K562 (cell line): ENCODE measurements at regions not wholly inside any gene's neighbourhood (a gene's known extent, or its start where the extent isn't known, plus 50 kb on each side); places are given as distances from the start of the nearest gene placed in this dataset.
A peak's percentile ranks its signal among the peaks of the same experiment; 100 is the strongest.

Experiments
- ATAC-seq: fragments of 200-7000 bp; cut with Tn5 transposase; 3 replicates; pipeline ENCODE4 v1.9.1; 2020; ENCODE audit warnings: moderate library complexity
- BruUV-seq: library from RNA; stranded (reverse); fragments of 400-500 nt; replicated peaks from 2 replicates; lab custom pipeline; 2021; lab: Mats Ljungman, UMichigan
- CTCF ChIA-PET: fragments of 300-600 bp; formaldehyde crosslinking; extraction: SDS; loops from one replicate; lab custom pipeline; 2021; ENCODE audit warnings: low intra/inter-chr PET ratio; lab: Yijun Ruan, JAX
- POLR2A ChIA-PET: fragments of 300-600, 350-650 bp; sonication (Branson Sonifier 250); formaldehyde crosslinking; extraction: SDS; loops from one replicate; lab custom pipeline; 2021; ENCODE audit warnings: antibody characterized with exemption, inconsistent platforms; lab: Yijun Ruan, JAX
- DNase-seq, 4 experiments: peaks; one replicate each; pipeline versions ENCODE4 v3.0.0 to v3.0.0-alpha.2; 2011 to 2018; ENCODE audit warnings: low spot score in 3 of 4, mixed read lengths in 3 of 4; ENCODE audit errors: extremely low read depth in 1 of 4
- FAIRE-seq: peaks from 2 replicates; lab custom pipeline; 2011; peaks lifted over from hg19 to GRCh38; lab: Jason Lieb, UNC
- H2AFZ ChIP-seq: 2 replicates; pipeline ENCODE4 v1.6.0; 2011; ENCODE audit warnings: low read depth, low read length, control low read depth, inconsistent platforms
- H3K27ac ChIP-seq: fragments of 200-600 bp; 3 replicates; pipeline ENCODE4 v1.8.0; 2011; ENCODE audit warnings: low read depth, mild to moderate bottlenecking, control low read depth, inconsistent platforms, low read length, moderate library complexity, mixed read lengths; ENCODE audit errors: extremely low read depth
- H3K27me3 ChIP-seq, 2 experiments: fragments of 300-600 bp in 1 of 2; 2 replicates in 1 of 2; 3 replicates in 1 of 2; pipeline versions ENCODE4 v1.6.0 to v1.8.0; 2011; ENCODE audit warnings: inconsistent platforms in 2 of 2, low read length in 2 of 2, mild to moderate bottlenecking in 1 of 2, mixed read lengths in 1 of 2, moderate library complexity in 1 of 2; ENCODE audit not compliant: control insufficient read depth in 2 of 2, insufficient read depth in 2 of 2
- H3K36me3 ChIP-seq: fragments of 300-600 bp; 3 replicates; pipeline ENCODE4 v1.8.0; 2011; ENCODE audit warnings: mild to moderate bottlenecking, low read length, inconsistent platforms; ENCODE audit not compliant: control insufficient read depth, insufficient read depth
- H3K4me1 ChIP-seq, 2 experiments: fragments of 200-600 bp in 1 of 2; replicated peaks in 1 of 2; 2 replicates in 1 of 2; 3 replicates in 1 of 2; pipeline versions ENCODE4 v1.5.1 to v1.8.0; 2011; ENCODE audit warnings: inconsistent platforms in 2 of 2, low read length in 2 of 2, mild to moderate bottlenecking in 1 of 2, mixed read lengths in 1 of 2, moderate library complexity in 1 of 2; ENCODE audit not compliant: control insufficient read depth in 2 of 2, insufficient read depth in 2 of 2
- H3K4me2 ChIP-seq: 2 replicates; pipeline ENCODE4 v1.6.1; 2011; ENCODE audit warnings: low read length, control low read depth, inconsistent platforms, mixed read lengths; ENCODE audit not compliant: insufficient read depth
- H3K4me3 ChIP-seq: fragments of 200-600 bp; sonication (generic), shearing (Covaris generic); 2 replicates; pipeline ENCODE4 v1.5.1; 2016; ENCODE audit warnings: control low read depth, inconsistent platforms
- H3K79me2 ChIP-seq: fragments of 200-600 bp; 3 replicates; pipeline ENCODE4 v1.8.0; 2011; ENCODE audit warnings: low read length, inconsistent platforms; ENCODE audit not compliant: control insufficient read depth, insufficient read depth
- H3K9ac ChIP-seq, 2 experiments: 2 replicates each; pipeline versions ENCODE4 v1.6.0 to v1.6.1; 2011; ENCODE audit warnings: low read depth in 2 of 2, low read length in 2 of 2, control low read depth in 1 of 2, inconsistent platforms in 1 of 2, mild to moderate bottlenecking in 1 of 2, mixed read lengths in 1 of 2; ENCODE audit not compliant: insufficient read depth in 1 of 2
- H3K9me1 ChIP-seq: one replicate; pipeline ENCODE4 v1.6.0; 2011; ENCODE audit warnings: inconsistent platforms, mild to moderate bottlenecking, low read length, moderate library complexity; ENCODE audit not compliant: control insufficient read depth, insufficient read depth
- H3K9me3 ChIP-seq: replicated peaks from 2 replicates; pipeline ENCODE4 v1.5.1; 2011; ENCODE audit warnings: low read depth, low read length, inconsistent platforms; ENCODE audit not compliant: control insufficient read depth, insufficient read depth
- H4K20me1 ChIP-seq: replicated peaks from 2 replicates; pipeline ENCODE4 v1.6.1; 2011; ENCODE audit warnings: low read length, inconsistent platforms, mixed read lengths; ENCODE audit not compliant: control insufficient read depth, insufficient read depth
- ELF4 ChIP-seq: fragments of 450-650 bp; formaldehyde crosslinking; IDR thresholded peaks from 2 replicates; pipeline ENCODE4 v1.4.0; 2022; ENCODE audit warnings: missing genetic modification characterization
- GTF2F1 ChIP-seq: IDR thresholded peaks from 2 replicates; pipeline ENCODE4 v1.6.1; 2011; ENCODE audit warnings: low read depth, low read length, improper control_type of control experiment
- JUN ChIP-seq, 2 experiments: sonication (generic) in 1 of 2; formaldehyde crosslinking in 1 of 2; IDR thresholded peaks; 2 replicates each; pipeline versions ENCODE4 v1.6.1 to v1.8.0; 2012 to 2022; ENCODE audit warnings: borderline replicate concordance in 2 of 2, mild to moderate bottlenecking in 2 of 2, improper control_type of control experiment in 1 of 2, low read depth in 1 of 2, low read length in 1 of 2, missing genetic modification reagents in 1 of 2
- NFIX ChIP-seq: fragments of 250-450 bp; sonication (Bioruptor Pico); IDR thresholded peaks from 2 replicates; pipeline ENCODE4 v1.4.0; 2020; ENCODE audit warnings: low read depth, mild to moderate bottlenecking, moderate library complexity
- NR2C1 ChIP-seq, 2 experiments: fragments of 450-650 bp; IDR thresholded peaks; 2 replicates each; pipeline ENCODE4 v1.6.1; 2017; ENCODE audit warnings: mild to moderate bottlenecking in 2 of 2, antibody characterized with exemption in 1 of 2, inconsistent platforms in 1 of 2, missing compliant biosample characterization in 1 of 2, missing genetic modification characterization in 1 of 2
- RNF2 ChIP-seq: sonication (generic); IDR thresholded peaks from 2 replicates; pipeline ENCODE4 v1.6.1; 2016
- WGBS: fragments of 100-300 bp; shearing (Covaris generic); methylation state at CpG from one replicate; pipeline ENCODE4 v1.1.6; 2016; ENCODE audit warnings: low coverage, mixed read lengths; ENCODE audit not compliant: insufficient coverage; ENCODE audit errors: missing lambda C conversion rate; 5-methylcytosine and 5-hydroxymethylcytosine counted together
- in situ Hi-C: fragments of 300-500 bp; cut with MboI; formaldehyde crosslinking; loops from 4 replicates; pipeline ENCODE4 v1.15.0; 2018; ENCODE audit warnings: inconsistent platforms, mixed read lengths
- intact Hi-C: fragments of 100-400 bp; cut with micrococcal nuclease; formaldehyde crosslinking; loops from 2 replicates; pipeline ENCODE4 v1.14.2; 2022
- TF ChIP-seq, protein P1 (sequence below): fragments of 450-650 bp; IDR thresholded peaks from 2 replicates; pipeline ENCODE4 v1.6.1; 2016
- TF ChIP-seq, protein P2 (sequence below), 3 experiments: IDR thresholded peaks in 2 of 3; conservative IDR thresholded peaks in 1 of 3; 2 replicates each; pipeline ENCODE4 v1.5.1; 2011 to 2012; ENCODE audit warnings: low read length in 3 of 3, mild to moderate bottlenecking in 3 of 3, control low read depth in 2 of 3, improper control_type of control experiment in 1 of 3, inconsistent platforms in 1 of 3, low read depth in 1 of 3, mixed read lengths in 1 of 3, moderate library complexity in 1 of 3; ENCODE audit not compliant: insufficient read depth in 2 of 3
- TF ChIP-seq, protein P3 (sequence below): fragments of 250-450 bp; sonication (Bioruptor Pico); IDR thresholded peaks from 2 replicates; pipeline ENCODE4 v1.4.0; 2020; ENCODE audit warnings: mild to moderate bottlenecking, moderate library complexity

DNA sequence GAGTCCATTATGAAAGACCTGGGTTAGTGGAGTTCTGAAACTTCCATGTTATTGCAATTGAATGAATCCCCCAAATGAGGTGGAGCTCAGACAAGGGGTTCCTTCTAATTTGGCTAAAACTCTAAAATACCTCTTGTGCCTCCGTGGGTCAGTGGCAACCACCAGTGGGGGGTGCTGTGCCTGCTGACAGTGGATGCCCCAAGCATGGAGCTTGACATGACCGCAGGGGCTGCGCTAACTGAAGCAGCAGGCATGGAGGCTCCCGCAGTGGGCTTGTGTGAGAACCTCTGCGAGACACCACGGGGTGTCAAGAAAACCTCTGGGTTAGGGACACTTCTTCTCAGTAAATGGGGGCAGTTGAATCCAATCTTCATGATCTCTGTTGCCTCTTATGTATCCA, 200.5 kb downstream of the DRD1 start:
- 0% methylated on average over 6 of the region's 6 CpGs for WGBS

More for the DNA sequence above, 200.5 kb downstream of the DRD1 start:
- POLR2A ChIA-PET: interaction anchor here (0.6 kb wide), 1 partner anchor 686 kb away, joined by 3 read pairs; no protein-coding TSS in a partner anchor
- H2AFZ ChIP-seq: no peak overlapping the region
- no peaks in the 10 kb centered on the region for H3K4me1 ChIP-seq
- H3K27ac ChIP-seq: no peak overlapping the region
- H3K79me2 ChIP-seq: no peaks in the 10 kb centered on the region
- BruUV-seq: no TSS peak
- H3K36me3 ChIP-seq: no peaks in the 10 kb centered on the region
- no peak; the same call in 2 of the 3 replicates for ATAC-seq
- no peak overlapping the region for H3K4me2 ChIP-seq
- H3K9ac ChIP-seq: no peak overlapping the region
- CTCF ChIA-PET: no interaction called here
- DNase-seq: no peak
- no peak overlapping the region for H3K4me3 ChIP-seq
- intact Hi-C loops (no loop called here), in situ Hi-C loops (no loop called here)
- H4K20me1 ChIP-seq: no peaks in the 10 kb centered on the region
- FAIRE-seq: no peak
- peaks cover 2 to 17% of the 10 kb centered on the region in 2 experiments; a peak in 2 of 5 replicates for H3K27me3 ChIP-seq
- TF ChIP-seq, protein P1, sequence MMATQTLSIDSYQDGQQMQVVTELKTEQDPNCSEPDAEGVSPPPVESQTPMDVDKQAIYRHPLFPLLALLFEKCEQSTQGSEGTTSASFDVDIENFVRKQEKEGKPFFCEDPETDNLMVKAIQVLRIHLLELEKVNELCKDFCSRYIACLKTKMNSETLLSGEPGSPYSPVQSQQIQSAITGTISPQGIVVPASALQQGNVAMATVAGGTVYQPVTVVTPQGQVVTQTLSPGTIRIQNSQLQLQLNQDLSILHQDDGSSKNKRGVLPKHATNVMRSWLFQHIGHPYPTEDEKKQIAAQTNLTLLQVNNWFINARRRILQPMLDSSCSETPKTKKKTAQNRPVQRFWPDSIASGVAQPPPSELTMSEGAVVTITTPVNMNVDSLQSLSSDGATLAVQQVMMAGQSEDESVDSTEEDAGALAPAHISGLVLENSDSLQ: no peak
- TF ChIP-seq JUN (IDR thresholded peaks at IDR 0.05; ENCODE audit: borderline replicate concordance, low read depth, low read length): no peak
- TF ChIP-seq JUN (CRISPR knock-in tag; IDR thresholded peaks at IDR 0.05; ENCODE audit: borderline replicate concordance): no peak
- TF ChIP-seq, protein P2, sequence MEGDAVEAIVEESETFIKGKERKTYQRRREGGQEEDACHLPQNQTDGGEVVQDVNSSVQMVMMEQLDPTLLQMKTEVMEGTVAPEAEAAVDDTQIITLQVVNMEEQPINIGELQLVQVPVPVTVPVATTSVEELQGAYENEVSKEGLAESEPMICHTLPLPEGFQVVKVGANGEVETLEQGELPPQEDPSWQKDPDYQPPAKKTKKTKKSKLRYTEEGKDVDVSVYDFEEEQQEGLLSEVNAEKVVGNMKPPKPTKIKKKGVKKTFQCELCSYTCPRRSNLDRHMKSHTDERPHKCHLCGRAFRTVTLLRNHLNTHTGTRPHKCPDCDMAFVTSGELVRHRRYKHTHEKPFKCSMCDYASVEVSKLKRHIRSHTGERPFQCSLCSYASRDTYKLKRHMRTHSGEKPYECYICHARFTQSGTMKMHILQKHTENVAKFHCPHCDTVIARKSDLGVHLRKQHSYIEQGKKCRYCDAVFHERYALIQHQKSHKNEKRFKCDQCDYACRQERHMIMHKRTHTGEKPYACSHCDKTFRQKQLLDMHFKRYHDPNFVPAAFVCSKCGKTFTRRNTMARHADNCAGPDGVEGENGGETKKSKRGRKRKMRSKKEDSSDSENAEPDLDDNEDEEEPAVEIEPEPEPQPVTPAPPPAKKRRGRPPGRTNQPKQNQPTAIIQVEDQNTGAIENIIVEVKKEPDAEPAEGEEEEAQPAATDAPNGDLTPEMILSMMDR (IDR thresholded peaks at IDR 0.05 in 2 of 3, conservative IDR thresholded peaks at IDR 0.05 in 1 of 3; ENCODE audit: insufficient read depth in 2 of 3, low read depth in 1 of 3, low read length in 3 of 3): 0 out of 6 replicates have a peak, but pooled peaks of 1 of the 3 experiments have one; percentile 5
- no peak for TF ChIP-seq NFIX (CRISPR knock-in tag)
- TF ChIP-seq ELF4: no peak
- TF ChIP-seq GTF2F1: no peak
- TF ChIP-seq NR2C1 (IDR thresholded peaks at IDR 0.05): no peak
- no peak for TF ChIP-seq NR2C1 (tag; IDR thresholded peaks at IDR 0.05)
- TF ChIP-seq RNF2: no peak
- TF ChIP-seq, protein P3, sequence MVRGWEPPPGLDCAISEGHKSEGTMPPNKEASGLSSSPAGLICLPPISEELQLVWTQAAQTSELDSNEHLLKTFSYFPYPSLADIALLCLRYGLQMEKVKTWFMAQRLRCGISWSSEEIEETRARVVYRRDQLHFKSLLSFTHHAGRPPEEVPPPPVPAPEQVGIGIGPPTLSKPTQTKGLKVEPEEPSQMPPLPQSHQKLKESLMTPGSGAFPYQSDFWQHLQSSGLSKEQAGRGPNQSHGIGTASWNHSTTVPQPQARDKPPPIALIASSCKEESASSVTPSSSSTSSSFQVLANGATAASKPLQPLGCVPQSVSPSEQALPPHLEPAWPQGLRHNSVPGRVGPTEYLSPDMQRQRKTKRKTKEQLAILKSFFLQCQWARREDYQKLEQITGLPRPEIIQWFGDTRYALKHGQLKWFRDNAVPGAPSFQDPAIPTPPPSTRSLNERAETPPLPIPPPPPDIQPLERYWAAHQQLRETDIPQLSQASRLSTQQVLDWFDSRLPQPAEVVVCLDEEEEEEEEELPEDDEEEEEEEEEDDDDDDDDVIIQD (CRISPR knock-in tag): no peak
- H3K9me1 ChIP-seq: no peaks in the 10 kb centered on the region
- H3K9me3 ChIP-seq: no peaks in the 10 kb centered on the region
